Activated CD4-positive, alpha-beta T cell treated with anti-CD3 and anti-CD28 coated beads, Interleukin-2, amount 10 ng/mL, durations not matched to agents 24 days and 14 days (primary cell): ENCODE measurements at regions not wholly inside any gene's neighbourhood (a gene's known extent, or its start where the extent isn't known, plus 50 kb on each side); places are given as distances from the start of the nearest gene placed in this dataset.

ENCODE experiments used
- DNase-seq: peaks from one replicate; pipeline ENCODE4 v3.0.0; 2022
- H3K27ac Mint-ChIP-seq: one replicate; pipeline ENCODE4 v1.8.0; 2022; ENCODE audit warnings: mild to moderate bottlenecking, mixed read lengths
- H3K27me3 Mint-ChIP-seq: one replicate; pipeline ENCODE4 v1.8.0; 2022; ENCODE audit warnings: mixed read lengths
- H3K36me3 Mint-ChIP-seq: one replicate; pipeline ENCODE4 v1.8.0; 2022; ENCODE audit warnings: low read depth, mild to moderate bottlenecking, mixed read lengths
- H3K4me1 Mint-ChIP-seq: one replicate; pipeline ENCODE4 v1.8.0; 2021; ENCODE audit warnings: mixed read lengths
- H3K4me3 Mint-ChIP-seq: one replicate; pipeline ENCODE4 v1.8.0; 2022; ENCODE audit warnings: mild to moderate bottlenecking, moderate library complexity, mixed read lengths
- H3K9me3 Mint-ChIP-seq: one replicate; pipeline ENCODE4 v1.8.0; 2021; ENCODE audit warnings: mixed read lengths
- intact Hi-C: fragments of 100-400 bp; cut with micrococcal nuclease; formaldehyde crosslinking; loops from one replicate; pipeline ENCODE4 v1.15.1; 2023

DNA sequence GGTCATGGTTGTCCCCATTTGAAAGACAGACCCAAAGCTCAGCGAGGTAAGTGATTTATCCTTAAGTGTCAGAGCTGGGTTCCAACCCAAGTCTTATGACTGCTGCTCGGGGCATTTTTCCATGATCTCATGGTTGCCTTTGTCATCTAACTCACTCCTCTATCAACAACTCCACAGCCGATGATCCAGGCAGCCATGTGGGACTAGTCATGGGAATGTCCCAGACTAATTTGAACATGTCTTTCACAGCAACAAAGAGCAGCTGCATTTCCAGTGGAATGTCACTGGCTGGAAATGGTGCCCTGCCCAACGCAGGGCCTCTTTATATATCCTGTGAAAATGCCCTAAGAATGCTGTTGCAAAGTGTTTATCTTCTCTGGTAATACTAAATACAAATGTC lies 284.8 kb upstream of the PPARGC1A start:
- H3K27me3 Mint-ChIP-seq: no peaks in the 10 kb centered on the region
- H3K9me3 Mint-ChIP-seq: peaks cover 6% of the 10 kb centered on the region
- intact Hi-C loops: no loop called here
- no peaks in the 10 kb centered on the region for H3K4me1 Mint-ChIP-seq
- no peaks in the 10 kb centered on the region for H3K36me3 Mint-ChIP-seq
- H3K4me3 Mint-ChIP-seq: no peak overlapping the region
- H3K27ac Mint-ChIP-seq: no peak overlapping the region
- DNase-seq: no peak

- H3K36me3 Mint-ChIP-seq: no peaks in the 10 kb centered on the region
- no peaks in the 10 kb centered on the region for H3K27me3 Mint-ChIP-seq
- no peak overlapping the region for H3K27ac Mint-ChIP-seq
- peaks cover 6% of the 10 kb centered on the region for H3K9me3 Mint-ChIP-seq
- no peaks in the 10 kb centered on the region for H3K4me1 Mint-ChIP-seq
- intact Hi-C loops: no loop called here
- no peak for DNase-seq
- no peak overlapping the region for H3K4me3 Mint-ChIP-seq
Observed at GRCh38 chr4:24172406-24172805, 282.6 kb upstream of the PPARGC1A start.

GRCh38 chr4:24169956-24170355 lies 280.1 kb upstream of the PPARGC1A start:
- no peaks in the 10 kb centered on the region for H3K4me1 Mint-ChIP-seq
- H3K9me3 Mint-ChIP-seq: peaks cover 3% of the 10 kb centered on the region
- no peaks in the 10 kb centered on the region for H3K27me3 Mint-ChIP-seq
- H3K36me3 Mint-ChIP-seq: no peaks in the 10 kb centered on the region
- intact Hi-C loops: no loop called here
- no peak overlapping the region for H3K4me3 Mint-ChIP-seq
- no peak overlapping the region for H3K27ac Mint-ChIP-seq
- DNase-seq: no peak

DNA sequence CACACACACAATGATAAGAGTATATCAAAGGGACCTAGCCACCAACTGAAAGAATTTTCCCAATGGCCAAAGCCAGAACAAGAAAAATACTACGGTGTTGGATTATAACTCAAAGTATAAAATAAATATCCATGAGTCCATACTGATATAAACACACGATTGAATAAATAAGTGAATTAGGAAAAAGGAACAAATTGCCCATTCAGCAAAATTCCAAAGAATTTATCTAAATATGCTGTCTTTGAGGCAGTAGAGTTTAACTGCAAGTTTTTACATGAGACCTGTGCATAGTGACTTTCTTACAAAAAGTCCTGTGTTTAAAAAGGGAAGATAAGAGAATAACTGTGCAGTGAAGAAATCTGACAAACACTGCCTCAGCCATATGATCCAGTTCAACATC lies 278.8 kb upstream of the PPARGC1A start:
- no peak overlapping the region for H3K27ac Mint-ChIP-seq
- H3K4me1 Mint-ChIP-seq: no peaks in the 10 kb centered on the region
- H3K4me3 Mint-ChIP-seq: no peak overlapping the region
- no peaks in the 10 kb centered on the region for H3K36me3 Mint-ChIP-seq
- no peak for DNase-seq
- H3K27me3 Mint-ChIP-seq: no peaks in the 10 kb centered on the region
- intact Hi-C loops: no loop called here
- H3K9me3 Mint-ChIP-seq: peaks cover 3% of the 10 kb centered on the region

DNA sequence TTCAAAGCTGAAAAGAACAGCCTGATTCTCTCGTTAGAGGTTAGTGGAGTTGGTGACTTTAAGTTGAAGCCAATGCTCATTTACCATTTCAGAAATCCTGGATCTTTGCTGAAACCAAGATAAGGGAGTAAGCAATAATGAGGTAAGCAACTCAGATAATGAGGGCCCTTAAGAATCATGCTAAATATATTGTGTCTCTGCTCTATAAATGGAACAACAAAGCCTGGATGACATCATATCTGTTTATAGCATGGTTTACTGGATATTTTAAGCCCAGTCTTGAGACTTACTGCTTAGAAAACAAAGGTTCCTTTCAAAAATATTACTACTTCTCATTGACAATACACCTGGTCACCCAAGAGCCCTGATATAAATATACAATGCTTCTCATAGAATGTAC lies 276.7 kb upstream of the PPARGC1A start:
- no peak for DNase-seq
- intact Hi-C loops: no loop called here
- Mint-ChIP-seq H3K27ac (no peak overlapping the region), H3K4me1 (no peaks in the 10 kb centered on the region), H3K4me3 (no peak overlapping the region), H3K36me3 (no peaks in the 10 kb centered on the region), H3K27me3 (no peaks in the 10 kb centered on the region), H3K9me3 (peaks cover 3% of the 10 kb centered on the region)

DNA sequence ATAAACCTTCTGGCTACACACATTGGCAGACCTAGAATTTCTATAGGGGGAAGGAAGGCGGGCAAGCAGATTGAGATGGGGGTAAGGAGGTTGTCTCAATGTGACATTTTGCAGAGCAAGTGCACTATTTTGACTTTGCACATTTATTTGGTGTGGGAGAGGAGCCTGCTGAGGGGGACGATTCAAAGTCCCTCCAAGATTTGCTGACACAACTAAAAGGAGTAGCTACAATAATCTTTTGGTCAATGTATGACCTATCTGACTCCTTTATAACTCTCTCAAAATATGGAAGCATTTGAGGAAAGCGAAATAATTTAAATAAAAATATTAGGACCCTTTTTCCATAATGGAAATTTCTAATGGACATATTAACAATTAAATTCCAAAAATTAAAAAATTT lies 274.9 kb upstream of the PPARGC1A start:
- Mint-ChIP-seq H3K9me3 (no peaks in the 10 kb centered on the region), H3K4me3 (no peak overlapping the region), H3K36me3 (no peaks in the 10 kb centered on the region), H3K27me3 (no peaks in the 10 kb centered on the region), H3K27ac (no peak overlapping the region), H3K4me1 (no peaks in the 10 kb centered on the region)
- intact Hi-C loops: no loop called here
- DNase-seq: no peak

DNA sequence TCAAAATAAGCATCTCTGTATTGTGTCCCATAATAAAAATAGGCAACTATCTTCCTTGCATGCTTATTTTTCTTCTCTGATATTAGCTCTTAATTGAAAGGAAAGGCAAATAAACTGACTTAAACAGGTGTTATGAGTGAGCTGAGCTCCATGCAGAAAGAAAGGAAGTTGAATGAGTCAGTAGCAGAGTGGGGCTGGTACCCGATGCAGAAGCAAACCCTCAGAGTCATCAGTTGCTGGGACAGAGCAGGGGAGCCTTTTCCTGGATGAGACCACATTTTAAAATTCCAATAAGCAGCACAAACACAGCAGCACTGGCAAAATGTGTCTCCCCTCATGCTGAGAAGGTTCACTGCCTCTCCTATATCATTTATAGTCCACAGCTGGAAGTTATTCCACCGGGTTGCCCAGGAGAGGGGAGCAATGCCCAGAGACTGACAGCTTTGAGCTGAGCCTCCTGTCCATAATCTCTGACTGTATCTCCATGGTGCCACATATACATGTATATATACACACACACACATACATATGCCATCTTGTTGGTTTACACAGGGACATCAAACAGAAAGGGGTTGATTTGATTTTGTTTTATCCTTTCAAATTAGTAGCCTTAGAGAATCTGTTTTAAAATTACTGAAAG lies 274.3 kb upstream of the PPARGC1A start:
- H3K4me3 Mint-ChIP-seq: no peak overlapping the region
- no peaks in the 10 kb centered on the region for H3K9me3 Mint-ChIP-seq
- no peaks in the 10 kb centered on the region for H3K36me3 Mint-ChIP-seq
- no peaks in the 10 kb centered on the region for H3K27me3 Mint-ChIP-seq
- H3K27ac Mint-ChIP-seq: no peak overlapping the region
- H3K4me1 Mint-ChIP-seq: no peaks in the 10 kb centered on the region
- DNase-seq: no peak
- intact Hi-C loops: no loop called here

GRCh38 chr4:24163314-24163713 lies 273.5 kb upstream of the PPARGC1A start:
- DNase-seq: no peak
- Mint-ChIP-seq H3K36me3 (no peaks in the 10 kb centered on the region), H3K4me1 (no peaks in the 10 kb centered on the region), H3K9me3 (no peaks in the 10 kb centered on the region), H3K4me3 (no peak overlapping the region), H3K27me3 (no peaks in the 10 kb centered on the region), H3K27ac (no peak overlapping the region)
- intact Hi-C loops: no loop called here

- H3K9me3 Mint-ChIP-seq: peaks cover 4% of the 10 kb centered on the region
- no peak overlapping the region for H3K4me3 Mint-ChIP-seq
- H3K27me3 Mint-ChIP-seq: no peaks in the 10 kb centered on the region
- intact Hi-C loops: no loop called here
- no peaks in the 10 kb centered on the region for H3K4me1 Mint-ChIP-seq
- no peak for DNase-seq
- no peaks in the 10 kb centered on the region for H3K36me3 Mint-ChIP-seq
- H3K27ac Mint-ChIP-seq: no peak overlapping the region
Observed at GRCh38 chr4:24160358-24160757, 270.5 kb upstream of the PPARGC1A start.

GRCh38 chr4:24158031-24158430 lies 268.2 kb upstream of the PPARGC1A start:
- peaks cover 4% of the 10 kb centered on the region for H3K9me3 Mint-ChIP-seq
- intact Hi-C loops: no loop called here
- no peak overlapping the region for H3K4me3 Mint-ChIP-seq
- H3K27ac Mint-ChIP-seq: no peak overlapping the region
- H3K27me3 Mint-ChIP-seq: no peaks in the 10 kb centered on the region
- H3K36me3 Mint-ChIP-seq: no peaks in the 10 kb centered on the region
- DNase-seq: no peak
- no peaks in the 10 kb centered on the region for H3K4me1 Mint-ChIP-seq

DNA sequence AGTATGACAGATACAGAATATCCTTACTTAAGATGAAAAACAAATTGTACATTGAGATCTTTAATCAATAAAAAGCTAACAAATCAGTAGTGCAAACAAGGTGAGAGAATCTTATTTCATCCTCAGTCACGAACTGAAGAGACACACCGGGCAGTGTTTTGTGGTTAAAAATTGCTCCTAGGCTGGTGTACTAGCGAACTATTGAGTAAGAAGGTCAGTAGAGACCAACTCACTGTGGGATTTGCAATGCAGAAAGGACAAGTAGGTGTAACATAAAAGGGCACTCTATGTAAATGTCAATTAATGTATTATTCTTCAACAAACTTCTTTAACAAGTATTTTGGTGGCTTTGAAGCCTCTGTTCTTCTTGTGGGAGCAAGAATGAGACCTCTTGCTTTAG lies 260.2 kb upstream of the PPARGC1A start:
- Mint-ChIP-seq H3K4me1 (no peaks in the 10 kb centered on the region), H3K4me3 (no peak overlapping the region), H3K27me3 (no peaks in the 10 kb centered on the region), H3K27ac (no peak overlapping the region), H3K9me3 (no peaks in the 10 kb centered on the region), H3K36me3 (no peaks in the 10 kb centered on the region)
- intact Hi-C loops: no loop called here
- DNase-seq: no peak

DNA sequence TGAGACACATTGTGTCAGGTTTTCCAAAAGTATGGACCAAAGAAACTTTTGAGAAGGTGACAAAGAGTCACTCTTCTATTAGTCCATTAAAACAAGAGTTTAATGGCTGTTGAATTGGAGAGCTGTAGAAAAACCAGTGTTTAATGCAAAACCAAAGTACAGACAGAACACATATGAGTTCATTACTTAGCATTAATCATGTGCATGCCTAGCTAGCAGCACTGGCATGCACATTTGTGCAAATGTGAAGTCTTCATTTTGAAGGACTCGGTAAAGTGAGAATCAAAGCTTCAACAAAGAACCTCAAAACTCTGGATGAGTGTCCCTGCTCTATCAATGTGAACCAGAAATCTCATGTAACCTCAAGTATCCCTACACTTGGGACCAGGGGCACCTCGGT lies 256.3 kb upstream of the PPARGC1A start:
- Mint-ChIP-seq H3K9me3 (no peaks in the 10 kb centered on the region), H3K4me1 (no peaks in the 10 kb centered on the region), H3K36me3 (no peaks in the 10 kb centered on the region), H3K27me3 (no peaks in the 10 kb centered on the region), H3K27ac (no peak overlapping the region), H3K4me3 (no peak overlapping the region)
- DNase-seq: no peak
- intact Hi-C loops: no loop called here

GRCh38 chr4:24145591-24145990 lies 255.7 kb upstream of the PPARGC1A start:
- Mint-ChIP-seq H3K27ac (no peak overlapping the region), H3K4me1 (no peaks in the 10 kb centered on the region), H3K4me3 (no peak overlapping the region), H3K36me3 (no peaks in the 10 kb centered on the region), H3K9me3 (no peaks in the 10 kb centered on the region), H3K27me3 (no peaks in the 10 kb centered on the region)
- intact Hi-C loops: no loop called here
- DNase-seq: no peak

DNA sequence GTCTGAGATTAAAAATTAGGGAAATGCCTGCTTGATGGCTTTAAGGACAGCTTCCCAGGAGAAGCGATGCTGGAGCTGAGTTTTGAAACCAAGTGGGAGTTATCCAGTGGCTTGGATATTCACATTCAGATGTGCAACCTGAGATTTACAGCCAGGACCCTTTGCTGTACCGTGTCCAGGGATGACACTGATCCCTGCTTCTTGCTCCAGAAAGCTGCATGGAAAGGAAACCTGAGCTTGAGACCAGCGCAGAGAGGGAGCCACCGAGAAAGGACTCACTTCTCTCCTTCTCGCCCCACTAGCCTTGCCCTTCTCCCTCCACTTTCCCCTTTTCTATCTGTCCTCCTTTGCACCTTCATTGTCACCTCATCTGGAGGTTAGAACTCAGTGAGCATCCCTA lies 254.5 kb upstream of the PPARGC1A start:
- intact Hi-C loops: no loop called here
- H3K9me3 Mint-ChIP-seq: no peaks in the 10 kb centered on the region
- H3K27me3 Mint-ChIP-seq: no peaks in the 10 kb centered on the region
- H3K4me1 Mint-ChIP-seq: no peaks in the 10 kb centered on the region
- no peak overlapping the region for H3K4me3 Mint-ChIP-seq
- H3K36me3 Mint-ChIP-seq: no peaks in the 10 kb centered on the region
- H3K27ac Mint-ChIP-seq: no peak overlapping the region
- DNase-seq: no peak

- DNase-seq: no peak
- no peaks in the 10 kb centered on the region for H3K9me3 Mint-ChIP-seq
- intact Hi-C loops: no loop called here
- no peak overlapping the region for H3K27ac Mint-ChIP-seq
- no peaks in the 10 kb centered on the region for H3K36me3 Mint-ChIP-seq
- H3K4me1 Mint-ChIP-seq: no peaks in the 10 kb centered on the region
- H3K27me3 Mint-ChIP-seq: no peaks in the 10 kb centered on the region
- no peak overlapping the region for H3K4me3 Mint-ChIP-seq
Observed at GRCh38 chr4:24143741-24144140, 253.9 kb upstream of the PPARGC1A start.
